Stomach (tissue), 8 donors: ENCODE measurements at regions not wholly inside any gene's neighbourhood (a gene's known extent, or its start where the extent isn't known, plus 50 kb on each side); places are given as distances from the start of the nearest gene placed in this dataset.

ENCODE experiments used
- DNase-seq, 2 donors: peaks; one replicate each; pipeline versions ENCODE4 v3.0.0 to v3.0.0-alpha.2; 2013 to 2019
- H3K27ac ChIP-seq, 5 donors: fragments of 200-600 bp in 4 of 5; sonication (generic) in 4 of 5; one replicate each; pipeline ENCODE4 v1.5.1; 2013 to 2019; ENCODE audit warnings: mild to moderate bottlenecking in 1 of 5, moderate library complexity in 1 of 5
- H3K27me3 ChIP-seq, 3 donors: fragments of 200-600 bp; sonication (generic); one replicate each; pipeline ENCODE4 v1.5.1; 2017 to 2019; ENCODE audit warnings: mixed run types in 1 of 3
- H3K36me3 ChIP-seq, 4 donors: fragments of 200-600 bp; sonication (generic); 1 replicate in 3 of 4; 2 replicates in 1 of 4; pipeline ENCODE4 v1.5.1; 2016 to 2019
- H3K4me1 ChIP-seq, 4 donors: fragments of 200-600 bp; sonication (generic); one replicate each; pipeline ENCODE4 v1.5.1; 2016 to 2019
- H3K4me3 ChIP-seq, 4 donors: fragments of 200-600 bp; sonication (generic) in 3 of 4; one replicate each; pipeline ENCODE4 v1.5.1; 2016 to 2019; ENCODE audit warnings: mild to moderate bottlenecking in 1 of 4
- H3K9me3 ChIP-seq, 4 donors: fragments of 200-600 bp; sonication (generic); one replicate each; pipeline ENCODE4 v1.5.1; 2016 to 2019
- EP300 ChIP-seq: sonication (generic); formaldehyde crosslinking; IDR thresholded peaks from one replicate; pipeline ENCODE4 v1.6.1; 2017; ENCODE audit warnings: antibody characterized with exemption
- POLR2A ChIP-seq, 4 donors: fragments of 450-650 bp; IDR thresholded peaks; one replicate each; pipeline ENCODE4 v1.6.1; 2016; ENCODE audit warnings: antibody characterized with exemption in 4 of 4, control low read depth in 2 of 4, mild to moderate bottlenecking in 1 of 4, moderate library complexity in 1 of 4
- POLR2AphosphoS5 ChIP-seq, 3 donors: sonication (generic); formaldehyde crosslinking; IDR thresholded peaks; one replicate each; pipeline ENCODE4 v1.6.1; 2016; ENCODE audit warnings: antibody characterized with exemption in 3 of 3
- WGBS, 5 donors: extraction: QIAGEN DNeasy Blood & Tissue Kit in 3 of 5; methylation state at CpG; one replicate each; pipeline versions ENCODE4 v1.1.5 to v1.1.7; 2013 to 2018; 5-methylcytosine and 5-hydroxymethylcytosine counted together
- intact Hi-C: fragments of 100-400 bp; cut with DNase I; formaldehyde crosslinking; loops from one replicate; pipeline ENCODE4 v1.15.1; 2023; ENCODE audit warnings: low total_unique reads
- TF ChIP-seq, protein P1 (sequence below), 7 experiments: fragments of 450-650 bp in 4 of 7; fragments of 200-600 bp in 3 of 7; sonication (generic) in 3 of 7; IDR thresholded peaks; one replicate each; pipeline ENCODE4 v1.5.1; 2016 to 2019; ENCODE audit warnings: antibody characterized with exemption in 7 of 7, control low read depth in 2 of 7, mild to moderate bottlenecking in 1 of 7
- donor health status: healthy with polysubstance abuse.
- donor health status: Bipolar disorder and iron deficiency.
- donor health status: healthy.

DNA sequence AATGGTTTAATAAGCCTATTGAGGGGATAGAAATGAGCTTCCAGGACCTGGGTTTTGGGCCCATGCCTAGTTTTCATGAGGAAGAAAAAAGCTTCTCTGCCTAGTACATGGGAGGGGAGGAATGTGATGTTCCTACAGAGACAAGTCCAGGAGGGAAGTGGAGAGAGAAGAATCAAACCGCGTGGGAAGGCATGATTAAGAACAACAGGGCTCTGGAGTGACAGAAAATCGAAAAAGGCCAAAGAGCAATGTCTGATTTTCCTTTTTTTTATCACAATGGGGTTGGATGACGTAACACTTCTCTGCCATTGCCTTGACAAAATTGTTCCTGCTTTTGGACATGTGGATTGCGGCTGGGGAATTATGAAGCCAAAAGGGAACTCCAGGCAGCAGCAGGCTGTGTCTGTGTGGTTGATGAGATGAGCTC, 258.6 kb downstream of the CXCL12 start:
- intact Hi-C loops = no loop called here
- DNase-seq = no peak
- 70 to 84% (median 82%) methylated on average over 5 of the region's 5 CpGs for WGBS, 5 donors
- no peaks in the 10 kb centered on the region for H3K9me3 ChIP-seq
- no peak for TF ChIP-seq EP300
- TF ChIP-seq POLR2A (IDR thresholded peaks at IDR 0.05) = no peak
- no peak for TF ChIP-seq POLR2AphosphoS5 (IDR thresholded peaks at IDR 0.05)
- TF ChIP-seq, protein P1, sequence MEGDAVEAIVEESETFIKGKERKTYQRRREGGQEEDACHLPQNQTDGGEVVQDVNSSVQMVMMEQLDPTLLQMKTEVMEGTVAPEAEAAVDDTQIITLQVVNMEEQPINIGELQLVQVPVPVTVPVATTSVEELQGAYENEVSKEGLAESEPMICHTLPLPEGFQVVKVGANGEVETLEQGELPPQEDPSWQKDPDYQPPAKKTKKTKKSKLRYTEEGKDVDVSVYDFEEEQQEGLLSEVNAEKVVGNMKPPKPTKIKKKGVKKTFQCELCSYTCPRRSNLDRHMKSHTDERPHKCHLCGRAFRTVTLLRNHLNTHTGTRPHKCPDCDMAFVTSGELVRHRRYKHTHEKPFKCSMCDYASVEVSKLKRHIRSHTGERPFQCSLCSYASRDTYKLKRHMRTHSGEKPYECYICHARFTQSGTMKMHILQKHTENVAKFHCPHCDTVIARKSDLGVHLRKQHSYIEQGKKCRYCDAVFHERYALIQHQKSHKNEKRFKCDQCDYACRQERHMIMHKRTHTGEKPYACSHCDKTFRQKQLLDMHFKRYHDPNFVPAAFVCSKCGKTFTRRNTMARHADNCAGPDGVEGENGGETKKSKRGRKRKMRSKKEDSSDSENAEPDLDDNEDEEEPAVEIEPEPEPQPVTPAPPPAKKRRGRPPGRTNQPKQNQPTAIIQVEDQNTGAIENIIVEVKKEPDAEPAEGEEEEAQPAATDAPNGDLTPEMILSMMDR (IDR thresholded peaks at IDR 0.05) = no peak
- no peaks in the 10 kb centered on the region for H3K36me3 ChIP-seq
- H3K4me3 ChIP-seq = no peak overlapping the region
- H3K4me1 ChIP-seq = no peaks in the 10 kb centered on the region
- H3K27me3 ChIP-seq = no peaks in the 10 kb centered on the region
- no peak overlapping the region for H3K27ac ChIP-seq

DNA sequence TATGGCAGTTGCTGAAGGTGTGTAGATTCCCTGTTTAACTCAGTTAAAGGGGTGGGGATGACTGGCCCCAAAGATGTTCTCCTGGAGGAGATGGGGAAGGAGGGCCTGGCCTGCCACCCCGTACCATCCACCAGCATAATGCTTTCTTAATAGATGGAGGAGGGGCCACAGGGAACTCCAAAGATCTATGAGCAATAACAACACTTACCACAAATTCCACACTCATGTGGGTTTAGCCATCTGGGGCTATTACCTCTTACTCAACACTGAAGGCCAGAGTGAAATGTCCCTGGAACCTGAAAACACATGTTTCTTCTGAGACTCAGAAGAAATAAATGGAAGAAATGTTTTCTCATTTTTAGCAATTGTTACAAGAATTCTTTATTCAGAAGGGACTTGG, 259.0 kb downstream of the CXCL12 start:
- H3K27ac ChIP-seq = no peak overlapping the region
- 57 to 100% (median 96%) methylated on average over 1 of the region's 1 CpG for WGBS, 5 donors
- DNase-seq = no peak
- H3K4me1 ChIP-seq = no peaks in the 10 kb centered on the region
- no peaks in the 10 kb centered on the region for H3K27me3 ChIP-seq
- no peak overlapping the region for H3K4me3 ChIP-seq
- intact Hi-C loops = no loop called here
- TF ChIP-seq, protein P1 (IDR thresholded peaks at IDR 0.05) = no peak
- TF ChIP-seq POLR2AphosphoS5 (IDR thresholded peaks at IDR 0.05) (no peak), POLR2A (IDR thresholded peaks at IDR 0.05) (no peak), EP300 (no peak)
- H3K36me3 ChIP-seq = no peaks in the 10 kb centered on the region
- H3K9me3 ChIP-seq = no peaks in the 10 kb centered on the region

DNA sequence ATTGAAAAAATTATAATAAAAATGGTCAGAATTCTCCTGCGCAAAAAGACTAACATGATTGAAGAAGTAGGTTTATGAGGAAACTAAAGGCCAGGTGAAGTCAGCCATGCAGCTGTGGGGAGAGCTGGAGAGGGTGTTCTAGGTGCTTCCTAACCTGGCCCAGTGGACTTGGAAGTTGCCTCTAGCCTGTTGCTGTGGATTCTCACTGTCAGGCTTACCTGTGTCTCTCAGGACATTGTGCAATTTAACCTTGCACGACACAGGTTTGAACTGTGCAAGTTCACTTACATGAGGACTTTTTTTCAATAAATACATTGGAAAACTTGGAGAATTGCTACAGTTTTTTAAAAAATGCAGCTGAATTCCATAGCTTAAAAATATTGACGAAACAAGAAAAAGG, 266.4 kb downstream of the CXCL12 start:
- H3K9me3 ChIP-seq = no peaks in the 10 kb centered on the region
- no peaks in the 10 kb centered on the region for H3K27me3 ChIP-seq
- no peak for DNase-seq
- no peak overlapping the region for H3K4me3 ChIP-seq
- no peaks in the 10 kb centered on the region for H3K36me3 ChIP-seq
- intact Hi-C loops = no loop called here
- WGBS, 5 donors = 86 to 96% (median 93%) methylated on average over 3 of the region's 3 CpGs
- TF ChIP-seq POLR2AphosphoS5 (IDR thresholded peaks at IDR 0.05) = no peak
- TF ChIP-seq, protein P1 (IDR thresholded peaks at IDR 0.05) = no peak
- TF ChIP-seq POLR2A (IDR thresholded peaks at IDR 0.05) = no peak
- TF ChIP-seq EP300 = no peak
- no peaks in the 10 kb centered on the region for H3K4me1 ChIP-seq
- no peak overlapping the region for H3K27ac ChIP-seq

DNA sequence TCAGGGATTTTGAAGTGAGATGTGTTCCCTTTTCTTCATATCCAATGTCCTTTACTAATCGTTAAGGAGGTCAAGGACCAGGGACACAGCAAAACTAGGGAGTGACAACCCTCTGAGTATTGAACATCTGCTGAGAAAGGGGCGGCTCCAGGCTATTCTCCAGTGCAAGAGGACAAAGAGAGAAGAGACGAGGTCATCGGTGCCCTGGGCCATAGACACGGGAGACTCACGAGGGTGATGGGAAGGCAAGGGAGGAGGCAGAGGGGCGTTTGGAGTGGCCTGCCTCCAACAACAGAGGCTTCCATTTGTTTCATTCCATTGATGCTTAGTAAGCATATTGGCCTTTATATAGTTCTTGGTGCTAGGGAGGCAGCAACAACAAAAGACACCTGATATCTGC, 268.4 kb downstream of the CXCL12 start:
- intact Hi-C loops = no loop called here
- Histone ChIP-seq H3K4me1 (no peaks in the 10 kb centered on the region), H3K36me3 (no peaks in the 10 kb centered on the region), H3K27ac (no peak overlapping the region), H3K27me3 (no peaks in the 10 kb centered on the region), H3K4me3 (no peak overlapping the region), H3K9me3 (peaks cover 0 to 3% (median 0%) of the 10 kb centered on the region in 4 donors)
- TF ChIP-seq, protein P1 (IDR thresholded peaks at IDR 0.05) = no peak
- TF ChIP-seq POLR2A (IDR thresholded peaks at IDR 0.05) = no peak
- no peak for TF ChIP-seq POLR2AphosphoS5 (IDR thresholded peaks at IDR 0.05)
- no peak for TF ChIP-seq EP300
- 68 to 88% (median 82%) methylated on average over 7 of the region's 7 CpGs for WGBS, 5 donors
- no peak for DNase-seq
